ENCODE measurements at regions not wholly inside any gene's neighbourhood (a gene's known extent, or its start where the extent isn't known, plus 50 kb on each side); places are given as distances from the start of the nearest gene placed in this dataset.

DNA sequence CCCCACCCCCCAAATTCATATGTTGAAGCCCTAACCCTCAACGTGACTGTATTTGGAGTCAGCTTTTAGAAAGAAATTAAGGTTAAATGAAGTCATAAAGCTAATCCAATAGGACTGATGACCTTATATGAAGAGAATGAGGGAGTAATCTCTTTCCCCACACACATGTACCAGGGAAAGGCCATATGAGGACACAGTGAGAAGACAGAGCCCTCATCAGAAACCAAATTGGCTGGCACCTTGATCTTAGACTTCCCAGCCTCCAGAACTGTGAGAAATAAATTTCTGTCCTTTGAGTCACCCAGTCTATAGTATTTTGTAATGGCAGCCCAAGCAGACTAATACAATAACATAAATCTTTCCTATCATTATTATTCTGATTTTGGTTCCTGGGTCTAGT lies 194.7 kb upstream of the NANOGP8 start:
- TF ChIP-seq FOXK2 (IDR thresholded peaks at IDR 0.05) = no peak
- no peak for TF ChIP-seq SUZ12 (IDR thresholded peaks at IDR 0.05)
- no peak for TF ChIP-seq FOXA1 (IDR thresholded peaks at IDR 0.05)
- TF ChIP-seq CTBP1 (IDR thresholded peaks at IDR 0.05; ENCODE audit: borderline replicate concordance) = no peak
- TF ChIP-seq ELF4 (IDR thresholded peaks at IDR 0.05) = no peak
- no peak for TF ChIP-seq BHLHE40 (IDR thresholded peaks at IDR 0.05; ENCODE audit: borderline replicate concordance)
- no peak for TF ChIP-seq ZNF384 (IDR thresholded peaks at IDR 0.05)
- TF ChIP-seq ARNT (IDR thresholded peaks at IDR 0.05) = no peak
- TF ChIP-seq HDGF (IDR thresholded peaks at IDR 0.05; ENCODE audit: borderline replicate concordance) = no peak
- TF ChIP-seq TARDBP (IDR thresholded peaks at IDR 0.05) = no peak
- TF ChIP-seq SP1 (IDR thresholded peaks at IDR 0.05) = no peak
- TF ChIP-seq L3MBTL2 (conservative IDR thresholded peaks at IDR 0.05) = no peak

All from HEK293T (cell line).